OCI-LY1 (cell line): ENCODE measurements at regions not wholly inside any gene's neighbourhood (a gene's known extent, or its start where the extent isn't known, plus 50 kb on each side); places are given as distances from the start of the nearest gene placed in this dataset.
"Not testable (repeated sequence)": the region's sequence is repeated elsewhere in the genome, so short reads cannot be mapped to it uniquely, and the experiment has no call there.

ENCODE experiments used
- EZH2 ChIP-seq: fragments of 200-600 bp; sonication (generic), shearing (Covaris generic); IDR thresholded peaks from 2 replicates; pipeline ENCODE4 v1.8.0; 2017; ENCODE audit warnings: borderline replicate concordance, mixed run types, mild to moderate bottlenecking, antibody characterized with exemption, low read length, moderate library complexity, mixed read lengths
- TF ChIP-seq, protein P1 (sequence below): fragments of 200-600 bp; sonication (generic), shearing (Covaris generic); IDR thresholded peaks from 2 replicates; pipeline ENCODE4 v1.5.1; 2017; ENCODE audit warnings: mild to moderate bottlenecking, antibody characterized with exemption, low read length, moderate library complexity, mixed read lengths

GRCh38 chr3:24572409-24572808, 77.8 kb upstream of the THRB start:
- TF ChIP-seq, protein P1, sequence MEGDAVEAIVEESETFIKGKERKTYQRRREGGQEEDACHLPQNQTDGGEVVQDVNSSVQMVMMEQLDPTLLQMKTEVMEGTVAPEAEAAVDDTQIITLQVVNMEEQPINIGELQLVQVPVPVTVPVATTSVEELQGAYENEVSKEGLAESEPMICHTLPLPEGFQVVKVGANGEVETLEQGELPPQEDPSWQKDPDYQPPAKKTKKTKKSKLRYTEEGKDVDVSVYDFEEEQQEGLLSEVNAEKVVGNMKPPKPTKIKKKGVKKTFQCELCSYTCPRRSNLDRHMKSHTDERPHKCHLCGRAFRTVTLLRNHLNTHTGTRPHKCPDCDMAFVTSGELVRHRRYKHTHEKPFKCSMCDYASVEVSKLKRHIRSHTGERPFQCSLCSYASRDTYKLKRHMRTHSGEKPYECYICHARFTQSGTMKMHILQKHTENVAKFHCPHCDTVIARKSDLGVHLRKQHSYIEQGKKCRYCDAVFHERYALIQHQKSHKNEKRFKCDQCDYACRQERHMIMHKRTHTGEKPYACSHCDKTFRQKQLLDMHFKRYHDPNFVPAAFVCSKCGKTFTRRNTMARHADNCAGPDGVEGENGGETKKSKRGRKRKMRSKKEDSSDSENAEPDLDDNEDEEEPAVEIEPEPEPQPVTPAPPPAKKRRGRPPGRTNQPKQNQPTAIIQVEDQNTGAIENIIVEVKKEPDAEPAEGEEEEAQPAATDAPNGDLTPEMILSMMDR, result not testable (repeated sequence)
- not testable (repeated sequence) for TF ChIP-seq EZH2
